ENCODE measurements at regions not wholly inside any gene's neighbourhood (a gene's known extent, or its start where the extent isn't known, plus 50 kb on each side); places are given as distances from the start of the nearest gene placed in this dataset.

DNA sequence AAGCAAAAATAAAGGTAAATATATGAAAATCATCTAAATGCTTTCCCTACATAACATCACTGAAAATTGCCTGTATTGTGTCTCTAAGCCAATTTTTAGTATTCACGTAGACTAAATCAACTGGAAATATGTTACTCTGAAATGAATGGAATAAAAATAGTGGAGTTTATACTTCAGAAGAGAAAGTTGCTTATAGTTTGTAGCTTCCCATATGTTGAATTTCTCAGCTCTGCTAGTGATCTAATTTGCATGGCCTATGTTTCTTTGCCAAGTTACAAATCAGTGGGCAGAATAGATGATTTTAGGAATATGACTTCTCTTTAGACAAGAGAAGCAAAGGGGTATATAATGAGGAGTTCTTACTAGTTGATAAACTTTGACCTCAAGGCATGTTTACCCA, 850.2 kb downstream of the OLFM4 start:
- Histone ChIP-seq H3K4me1 (ENCODE audit: control insufficient read depth in 5 of 5, insufficient read depth in 5 of 5, low read length in 5 of 5) (no peaks in the 10 kb centered on the region), H3K27ac (ENCODE audit: low read depth in 1 of 2, low read length in 1 of 2) (no peak overlapping the region), H3K9me3 (ENCODE audit: control insufficient read depth in 4 of 4, insufficient read depth in 3 of 4, low read length in 3 of 4) (peaks cover 0 to 6% (median 0%) of the 10 kb centered on the region in 4 donors), H3K4me3 (no peak overlapping the region), H3K27me3 (ENCODE audit: control insufficient read depth in 3 of 3, insufficient read depth in 3 of 3, low read length in 2 of 3) (no peaks in the 10 kb centered on the region), H3K9ac (ENCODE audit: insufficient read depth in 1 of 2, low read length in 2 of 2) (no peak overlapping the region), H3K36me3 (ENCODE audit: control insufficient read depth in 4 of 4, insufficient read depth in 4 of 4, low read length in 4 of 4) (no peaks in the 10 kb centered on the region)
- TF ChIP-seq CTCF (IDR thresholded peaks at IDR 0.05; ENCODE audit: control extremely low read depth, extremely low read depth), result no peak
- no peak for DNase-seq
- 78 to 83% methylated on average over 1 of the region's 1 CpG for WGBS, 2 donors
- no peak for ATAC-seq (ENCODE audit: insufficient read depth, low FRiP score)

- H3K27ac ChIP-seq (ENCODE audit: low read depth in 1 of 2, low read length in 1 of 2), result no peak overlapping the region
- ATAC-seq (ENCODE audit: insufficient read depth, low FRiP score), result no peak
- no peaks in the 10 kb centered on the region for H3K27me3 ChIP-seq (ENCODE audit: control insufficient read depth in 3 of 3, insufficient read depth in 3 of 3, low read length in 2 of 3)
- WGBS, 2 donors, result 49 to 63% methylated on average over 1 of the region's 1 CpG
- no peak for TF ChIP-seq CTCF (IDR thresholded peaks at IDR 0.05; ENCODE audit: control extremely low read depth, extremely low read depth)
- no peak for DNase-seq
- H3K4me3 ChIP-seq, result no peak overlapping the region
- peaks cover 0 to 6% (median 0%) of the 10 kb centered on the region in 4 donors for H3K9me3 ChIP-seq (ENCODE audit: control insufficient read depth in 4 of 4, insufficient read depth in 3 of 4, low read length in 3 of 4)
- no peaks in the 10 kb centered on the region for H3K4me1 ChIP-seq (ENCODE audit: control insufficient read depth in 5 of 5, insufficient read depth in 5 of 5, low read length in 5 of 5)
- no peak overlapping the region for H3K9ac ChIP-seq (ENCODE audit: insufficient read depth in 1 of 2, low read length in 2 of 2)
- H3K36me3 ChIP-seq (ENCODE audit: control insufficient read depth in 4 of 4, insufficient read depth in 4 of 4, low read length in 4 of 4), result no peaks in the 10 kb centered on the region
Measured at GRCh38 chr13:53885997-53886396, 857.4 kb downstream of the OLFM4 start.

- ATAC-seq (ENCODE audit: insufficient read depth, low FRiP score) (no peak), DNase-seq (no peak)
- H3K9me3 ChIP-seq (ENCODE audit: control insufficient read depth in 4 of 4, insufficient read depth in 3 of 4, low read length in 3 of 4), result no peaks in the 10 kb centered on the region
- no peak overlapping the region for H3K27ac ChIP-seq (ENCODE audit: low read depth in 1 of 2, low read length in 1 of 2)
- H3K27me3 ChIP-seq (ENCODE audit: control insufficient read depth in 3 of 3, insufficient read depth in 3 of 3, low read length in 2 of 3), result no peaks in the 10 kb centered on the region
- no peak for TF ChIP-seq CTCF (IDR thresholded peaks at IDR 0.05; ENCODE audit: control extremely low read depth, extremely low read depth)
- H3K9ac ChIP-seq (ENCODE audit: insufficient read depth in 1 of 2, low read length in 2 of 2), result no peak overlapping the region
- H3K36me3 ChIP-seq (ENCODE audit: control insufficient read depth in 4 of 4, insufficient read depth in 4 of 4, low read length in 4 of 4), result no peaks in the 10 kb centered on the region
- 70 to 74% methylated on average over 2 of the region's 2 CpGs for WGBS, 2 donors
- no peaks in the 10 kb centered on the region for H3K4me1 ChIP-seq (ENCODE audit: control insufficient read depth in 5 of 5, insufficient read depth in 5 of 5, low read length in 5 of 5)
- H3K4me3 ChIP-seq, result no peak overlapping the region
Measured at GRCh38 chr13:53890696-53891095, 862.1 kb downstream of the OLFM4 start.

DNA sequence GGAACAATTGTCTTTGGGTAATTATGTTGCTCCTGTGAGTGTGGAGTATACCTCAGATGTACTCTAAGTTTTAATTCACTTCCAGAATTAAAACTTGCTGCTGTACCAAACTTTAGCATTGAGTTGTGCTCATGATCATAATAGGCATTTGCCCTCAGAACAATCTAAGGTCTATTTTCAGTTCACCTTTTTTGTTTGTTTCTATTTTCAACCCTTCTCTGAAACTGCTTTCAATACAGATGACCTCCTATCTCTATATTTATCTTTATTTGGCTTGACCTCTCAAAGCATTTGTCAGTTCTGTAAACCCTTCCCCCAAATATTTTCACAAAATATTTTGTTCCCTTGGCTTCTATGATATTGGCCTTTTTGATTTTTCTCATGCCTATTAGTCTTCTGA, 873.0 kb downstream of the OLFM4 start:
- no peak for TF ChIP-seq CTCF (IDR thresholded peaks at IDR 0.05; ENCODE audit: control extremely low read depth, extremely low read depth)

More for the DNA sequence above, 873.0 kb downstream of the OLFM4 start:
- no peak for DNase-seq
- Histone ChIP-seq H3K27ac (ENCODE audit: low read depth in 1 of 2, low read length in 1 of 2) (no peak overlapping the region), H3K36me3 (ENCODE audit: control insufficient read depth in 4 of 4, insufficient read depth in 4 of 4, low read length in 4 of 4) (no peaks in the 10 kb centered on the region), H3K9ac (ENCODE audit: insufficient read depth in 1 of 2, low read length in 2 of 2) (no peak overlapping the region), H3K4me1 (ENCODE audit: control insufficient read depth in 5 of 5, insufficient read depth in 5 of 5, low read length in 5 of 5) (no peaks in the 10 kb centered on the region), H3K9me3 (ENCODE audit: control insufficient read depth in 4 of 4, insufficient read depth in 3 of 4, low read length in 3 of 4) (no peaks in the 10 kb centered on the region), H3K27me3 (ENCODE audit: control insufficient read depth in 3 of 3, insufficient read depth in 3 of 3, low read length in 2 of 3) (no peaks in the 10 kb centered on the region), H3K4me3 (no peak overlapping the region)
- ATAC-seq (ENCODE audit: insufficient read depth, low FRiP score), result no peak
